SK-N-SH (cell line): ENCODE measurements at regions not wholly inside any gene's neighbourhood (a gene's known extent, or its start where the extent isn't known, plus 50 kb on each side); places are given as distances from the start of the nearest gene placed in this dataset.

Experiments used
- CTCF ChIA-PET: fragments of 300-600, 350-600 bp; formaldehyde crosslinking; extraction: SDS; loops from one replicate; lab custom pipeline; 2021; lab: Yijun Ruan, JAX
- POLR2A ChIA-PET: fragments of 350-600 bp; sonication (Branson Sonifier 250); formaldehyde crosslinking; extraction: SDS; loops from one replicate; lab custom pipeline; 2020; ENCODE audit warnings: antibody characterized with exemption, inconsistent platforms; lab: Yijun Ruan, JAX
- DNase-seq: peaks from one replicate; pipeline ENCODE4 v3.0.0; 2012
- H2AFZ ChIP-seq: fragments of 200-600 bp; sonication (generic); 2 replicates; pipeline ENCODE4 v1.8.1; 2016; ENCODE audit warnings: antibody characterized with exemption, mild to moderate bottlenecking, low read depth
- H3F3A ChIP-seq: fragments of 200-600 bp; sonication (generic); replicated peaks from 2 replicates; pipeline ENCODE3; 2016; ENCODE audit warnings: antibody characterized with exemption, mild to moderate bottlenecking; ENCODE audit not compliant: insufficient read depth
- H3K27ac ChIP-seq, 2 experiments: fragments of 200-500 bp in 1 of 2; fragments of 200-600 bp in 1 of 2; sonication (Bioruptor generic) in 1 of 2; sonication (generic), shearing (Covaris generic) in 1 of 2; 2 replicates each; pipeline versions ENCODE4 v1.5.1 to v1.6.1; 2014 to 2016; ENCODE audit warnings: low read depth in 2 of 2, inconsistent platforms in 1 of 2, low read length in 1 of 2, mild to moderate bottlenecking in 1 of 2, mixed read lengths in 1 of 2
- H3K27me3 ChIP-seq: fragments of 200-600 bp; sonication (generic), shearing (Covaris generic); 2 replicates; pipeline ENCODE4 v1.6.1; 2016; ENCODE audit warnings: mixed run types; ENCODE audit not compliant: insufficient read depth
- H3K36me3 ChIP-seq, 2 experiments: fragments of 200-500 bp in 1 of 2; fragments of 200-600 bp in 1 of 2; sonication (Bioruptor generic) in 1 of 2; sonication (generic) in 1 of 2; replicated peaks in 1 of 2; 2 replicates each; pipeline versions ENCODE3 to v1.5.1; 2014 to 2016; ENCODE audit warnings: low read length in 1 of 2, mild to moderate bottlenecking in 1 of 2; ENCODE audit not compliant: insufficient read depth in 2 of 2, control insufficient read depth in 1 of 2
- H3K4me1 ChIP-seq, 2 experiments: fragments of 200-500 bp in 1 of 2; fragments of 200-600 bp in 1 of 2; sonication (Bioruptor generic) in 1 of 2; sonication (generic), shearing (Covaris generic) in 1 of 2; 2 replicates each; pipeline versions ENCODE4 v1.5.1 to v1.6.1; 2014 to 2016; ENCODE audit warnings: low read depth in 1 of 2, low read length in 1 of 2, mixed run types in 1 of 2; ENCODE audit not compliant: insufficient read depth in 2 of 2, control insufficient read depth in 1 of 2
- H3K4me2 ChIP-seq: fragments of 200-600 bp; sonication (generic), shearing (Covaris generic); 2 replicates; pipeline ENCODE4 v1.6.1; 2017; ENCODE audit warnings: mixed run types
- H3K4me3 ChIP-seq, 2 experiments: fragments of 200-500 bp in 1 of 2; fragments of 200-600 bp in 1 of 2; sonication (Bioruptor generic) in 1 of 2; sonication (generic), shearing (Covaris generic) in 1 of 2; 2 replicates each; pipeline versions ENCODE4 v1.5.1 to v1.8.1; 2014 to 2016; ENCODE audit warnings: low read depth in 2 of 2, inconsistent platforms in 1 of 2, low read length in 1 of 2, mild to moderate bottlenecking in 1 of 2, mixed read lengths in 1 of 2, moderate library complexity in 1 of 2
- H3K79me2 ChIP-seq: fragments of 200-600 bp; sonication (generic); 2 replicates; pipeline ENCODE4 v1.8.1; 2017; ENCODE audit warnings: mild to moderate bottlenecking; ENCODE audit not compliant: insufficient read depth
- H3K9ac ChIP-seq: fragments of 200-600 bp; sonication (generic); 2 replicates; pipeline ENCODE4 v1.6.1; 2017; ENCODE audit warnings: mixed run types
- H3K9me2 ChIP-seq: fragments of 200-600 bp; sonication (generic); 2 replicates; pipeline ENCODE4 v1.6.1; 2017; ENCODE audit warnings: mixed run types
- H3K9me3 ChIP-seq: fragments of 200-600 bp; sonication (generic); 2 replicates; pipeline ENCODE4 v1.6.1; 2017; ENCODE audit warnings: mixed run types, mild to moderate bottlenecking, moderate library complexity
- H4K20me1 ChIP-seq: fragments of 200-600 bp; sonication (generic); 2 replicates; pipeline ENCODE4 v1.6.1; 2017; ENCODE audit warnings: mild to moderate bottlenecking, mixed run types; ENCODE audit not compliant: insufficient read depth
- CTCF ChIP-seq: fragments of 200-600 bp; sonication (generic); IDR thresholded peaks from 2 replicates; pipeline ENCODE4 v1.6.1; 2017; ENCODE audit warnings: antibody characterized with exemption, mild to moderate bottlenecking, moderate library complexity
- FOXJ3 ChIP-seq: sonication (generic); formaldehyde crosslinking; IDR thresholded peaks from 2 replicates; pipeline ENCODE4 v1.5.1; 2020; ENCODE audit warnings: mild to moderate bottlenecking, missing genetic modification reagents
- FOXM1 ChIP-seq: IDR thresholded peaks from 2 replicates; pipeline ENCODE4 v1.4.0; 2012; ENCODE audit warnings: low read depth, mild to moderate bottlenecking
- GATA2 ChIP-seq: sonication (generic); formaldehyde crosslinking; IDR thresholded peaks from 2 replicates; pipeline ENCODE4 v1.5.0; 2020; ENCODE audit warnings: mild to moderate bottlenecking, missing genetic modification reagents
- JUND ChIP-seq: IDR thresholded peaks from 2 replicates; pipeline ENCODE4 v1.4.0; 2012
- MAX ChIP-seq: IDR thresholded peaks from 2 replicates; pipeline ENCODE4 v1.4.0; 2012; ENCODE audit warnings: low read depth
- MEF2A ChIP-seq: IDR thresholded peaks from 2 replicates; pipeline ENCODE4 v1.4.0; 2012; ENCODE audit warnings: low read depth, borderline replicate concordance
- MXI1 ChIP-seq: IDR thresholded peaks from 2 replicates; pipeline ENCODE4 v1.6.1; 2012; ENCODE audit warnings: mild to moderate bottlenecking, low read depth, low read length, improper control_type of control experiment
- NFIC ChIP-seq: IDR thresholded peaks from 2 replicates; pipeline ENCODE4 v1.4.0; 2012; ENCODE audit warnings: borderline replicate concordance
- NRF1 ChIP-seq: IDR thresholded peaks from 2 replicates; pipeline ENCODE4 v1.6.1; 2012; ENCODE audit warnings: low read depth, mild to moderate bottlenecking, low read length
- RAD21 ChIP-seq: IDR thresholded peaks from 2 replicates; pipeline ENCODE4 v1.6.1; 2012; ENCODE audit warnings: mild to moderate bottlenecking, low read length
- RCOR1 ChIP-seq: fragments of 150-350 bp; IDR thresholded peaks from 2 replicates; pipeline ENCODE4 v1.6.1; 2017; ENCODE audit warnings: antibody characterized with exemption, low read length
- REST ChIP-seq: IDR thresholded peaks from 2 replicates; pipeline ENCODE4 v1.6.1; 2012; ENCODE audit warnings: mild to moderate bottlenecking, low read depth, low read length, moderate library complexity
- RFX5 ChIP-seq: IDR thresholded peaks from 2 replicates; pipeline ENCODE4 v1.6.1; 2012; ENCODE audit warnings: mild to moderate bottlenecking, improper control_type of control experiment, low read length
- RXRA ChIP-seq: IDR thresholded peaks from 2 replicates; pipeline ENCODE4 v1.4.0; 2012; ENCODE audit warnings: low read depth, mild to moderate bottlenecking, borderline replicate concordance
- TAF1 ChIP-seq: IDR thresholded peaks from 2 replicates; pipeline ENCODE4 v1.6.1; 2012; ENCODE audit warnings: low read depth, mild to moderate bottlenecking, low read length, moderate library complexity, borderline replicate concordance
- TEAD4 ChIP-seq: IDR thresholded peaks from 2 replicates; pipeline ENCODE4 v1.4.0; 2012; ENCODE audit warnings: mild to moderate bottlenecking, borderline replicate concordance; ENCODE audit not compliant: insufficient read depth
- USF1 ChIP-seq: IDR thresholded peaks from 2 replicates; pipeline ENCODE4 v1.4.0; 2012; ENCODE audit warnings: low read depth, borderline replicate concordance
- USF2 ChIP-seq: fragments of 150-350 bp; IDR thresholded peaks from 2 replicates; pipeline ENCODE4 v1.6.1; 2017; ENCODE audit warnings: antibody characterized with exemption, low read length, low read depth, borderline replicate concordance
- ZBTB33 ChIP-seq: IDR thresholded peaks from 2 replicates; pipeline ENCODE4 v1.4.0; 2012; ENCODE audit warnings: low read depth, borderline replicate concordance
- WGBS: methylation state at CpG from one replicate; pipeline ENCODE4 v1.1.6; 2017; ENCODE audit warnings: low lambda C conversion rate; 5-methylcytosine and 5-hydroxymethylcytosine counted together

GRCh38 chr1:4027008-4027407, 126.9 kb upstream of the C1orf174 start (continued):
- TF ChIP-seq USF2 (no peak), MXI1 (no peak)

GRCh38 chr1:4027492-4028138, 127.5 kb upstream of the C1orf174 start:
- TF ChIP-seq ZBTB33 (no peak), RXRA (no peak), MAX (no peak), NFIC (no peak), RFX5 (no peak), FOXJ3 (no peak), CTCF (no peak), GATA2 (CRISPR knock-in tag) (no peak), MXI1 (no peak), USF2 (no peak), TAF1 (no peak), NRF1 (no peak), RCOR1 (no peak), RAD21 (no peak), USF1 (no peak), TEAD4 (no peak), REST (no peak), MEF2A (no peak), FOXM1 (no peak), JUND (no peak)
- no peaks in the 10 kb centered on the region for H3K9me3 ChIP-seq
- no peak overlapping the region for H3K9ac ChIP-seq
- H3K79me2 ChIP-seq, result no peaks in the 10 kb centered on the region
- H3F3A ChIP-seq, result no peaks in the 10 kb centered on the region
- H3K4me2 ChIP-seq, result no peak overlapping the region
- no peak overlapping the region for H3K4me3 ChIP-seq
- no peaks in the 10 kb centered on the region for H3K27me3 ChIP-seq
- DNase-seq, result no peak
- 33% methylated on average over 13 of the region's 16 CpGs for WGBS
- no peaks in the 10 kb centered on the region for H3K36me3 ChIP-seq
- no peaks in the 10 kb centered on the region for H4K20me1 ChIP-seq
- no peak overlapping the region for H2AFZ ChIP-seq
- CTCF ChIA-PET, result no interaction called here
- POLR2A ChIA-PET, result no interaction called here
- H3K4me1 ChIP-seq, result no peaks in the 10 kb centered on the region
- no peak overlapping the region for H3K27ac ChIP-seq
- H3K9me2 ChIP-seq, result no peaks in the 10 kb centered on the region
